ENCODE measurements at regions not wholly inside any gene's neighbourhood (a gene's known extent, or its start where the extent isn't known, plus 50 kb on each side); places are given as distances from the start of the nearest gene placed in this dataset.

GRCh38 chr15:48012191-48012590, 108.6 kb upstream of the SLC24A5 start:
- Histone ChIP-seq H3K27me3 (ENCODE audit: control insufficient read depth in 1 of 2, insufficient read depth in 2 of 2, low read length in 2 of 2) (no peaks in the 10 kb centered on the region), H3K27ac (ENCODE audit: low read length) (no peak overlapping the region), H3K9ac (ENCODE audit: low read length in 2 of 2) (no peak overlapping the region), H3K4me3 (ENCODE audit: low read length in 2 of 2) (no peak overlapping the region), H3K9me3 (ENCODE audit: control insufficient read depth in 2 of 2, low read length in 2 of 2) (no peaks in the 10 kb centered on the region), H3K4me1 (ENCODE audit: control insufficient read depth, insufficient read depth, low read length) (no peaks in the 10 kb centered on the region), H3K36me3 (ENCODE audit: control insufficient read depth in 2 of 2, insufficient read depth in 2 of 2, low read length in 2 of 2) (no peaks in the 10 kb centered on the region)

- Histone ChIP-seq H3K4me3 (ENCODE audit: low read length in 2 of 2) (no peak overlapping the region), H3K9me3 (ENCODE audit: control insufficient read depth in 2 of 2, low read length in 2 of 2) (no peaks in the 10 kb centered on the region), H3K36me3 (ENCODE audit: control insufficient read depth in 2 of 2, insufficient read depth in 2 of 2, low read length in 2 of 2) (no peaks in the 10 kb centered on the region), H3K27ac (ENCODE audit: low read length) (no peak overlapping the region), H3K4me1 (ENCODE audit: control insufficient read depth, insufficient read depth, low read length) (peaks cover 4% of the 10 kb centered on the region), H3K9ac (ENCODE audit: low read length in 2 of 2) (no peak overlapping the region), H3K27me3 (ENCODE audit: control insufficient read depth in 1 of 2, insufficient read depth in 2 of 2, low read length in 2 of 2) (no peaks in the 10 kb centered on the region)
These were observed 103.9 kb upstream of the SLC24A5 start for GRCh38 chr15:48016865-48017264.

- Histone ChIP-seq H3K36me3 (ENCODE audit: control insufficient read depth in 2 of 2, insufficient read depth in 2 of 2, low read length in 2 of 2) (no peaks in the 10 kb centered on the region), H3K27ac (ENCODE audit: low read length) (no peak overlapping the region)
These were observed 103.0 kb upstream of the SLC24A5 start for GRCh38 chr15:48017747-48018146.

GRCh38 chr15:48020166-48020565, 100.6 kb upstream of the SLC24A5 start:
- no peak overlapping the region for H3K27ac ChIP-seq (ENCODE audit: low read length)
- H3K36me3 ChIP-seq (ENCODE audit: control insufficient read depth in 2 of 2, insufficient read depth in 2 of 2, low read length in 2 of 2): no peaks in the 10 kb centered on the region
- no peaks in the 10 kb centered on the region for H3K9me3 ChIP-seq (ENCODE audit: control insufficient read depth in 2 of 2, low read length in 2 of 2)
- peaks cover 4% of the 10 kb centered on the region for H3K4me1 ChIP-seq (ENCODE audit: control insufficient read depth, insufficient read depth, low read length)
- H3K4me3 ChIP-seq (ENCODE audit: low read length in 2 of 2): no peak overlapping the region
- no peaks in the 10 kb centered on the region for H3K27me3 ChIP-seq (ENCODE audit: control insufficient read depth in 1 of 2, insufficient read depth in 2 of 2, low read length in 2 of 2)
- no peak overlapping the region for H3K9ac ChIP-seq (ENCODE audit: low read length in 2 of 2)

More at GRCh38 chr15:48017747-48018146, 103.0 kb upstream of the SLC24A5 start:
- no peaks in the 10 kb centered on the region for H3K9me3 ChIP-seq (ENCODE audit: control insufficient read depth in 2 of 2, low read length in 2 of 2)
- H3K4me3 ChIP-seq (ENCODE audit: low read length in 2 of 2): no peak overlapping the region
- H3K27me3 ChIP-seq (ENCODE audit: control insufficient read depth in 1 of 2, insufficient read depth in 2 of 2, low read length in 2 of 2): no peaks in the 10 kb centered on the region
- H3K9ac ChIP-seq (ENCODE audit: low read length in 2 of 2): no peak overlapping the region
- peaks cover 4% of the 10 kb centered on the region for H3K4me1 ChIP-seq (ENCODE audit: control insufficient read depth, insufficient read depth, low read length)

GRCh38 chr15:48021336-48022086, 99.3 kb upstream of the SLC24A5 start:
- H3K9me3 ChIP-seq (ENCODE audit: control insufficient read depth in 2 of 2, low read length in 2 of 2): no peaks in the 10 kb centered on the region
- no peaks in the 10 kb centered on the region for H3K27me3 ChIP-seq (ENCODE audit: control insufficient read depth in 1 of 2, insufficient read depth in 2 of 2, low read length in 2 of 2)
- no peaks in the 10 kb centered on the region for H3K36me3 ChIP-seq (ENCODE audit: control insufficient read depth in 2 of 2, insufficient read depth in 2 of 2, low read length in 2 of 2)
- H3K27ac ChIP-seq (ENCODE audit: low read length): no peak overlapping the region
- H3K9ac ChIP-seq (ENCODE audit: low read length in 2 of 2): no peak overlapping the region
- H3K4me1 ChIP-seq (ENCODE audit: control insufficient read depth, insufficient read depth, low read length): peaks cover 4% of the 10 kb centered on the region
- no peak overlapping the region for H3K4me3 ChIP-seq (ENCODE audit: low read length in 2 of 2)

GRCh38 chr15:48025118-48025517, 95.7 kb upstream of the SLC24A5 start:
- H3K9me3 ChIP-seq (ENCODE audit: control insufficient read depth in 2 of 2, low read length in 2 of 2): no peaks in the 10 kb centered on the region
- H3K27me3 ChIP-seq (ENCODE audit: control insufficient read depth in 1 of 2, insufficient read depth in 2 of 2, low read length in 2 of 2): no peaks in the 10 kb centered on the region
- H3K4me1 ChIP-seq (ENCODE audit: control insufficient read depth, insufficient read depth, low read length): peaks cover 4% of the 10 kb centered on the region
- H3K36me3 ChIP-seq (ENCODE audit: control insufficient read depth in 2 of 2, insufficient read depth in 2 of 2, low read length in 2 of 2): no peaks in the 10 kb centered on the region
- H3K9ac ChIP-seq (ENCODE audit: low read length in 2 of 2): no peak overlapping the region
- H3K4me3 ChIP-seq (ENCODE audit: low read length in 2 of 2): no peak overlapping the region
- H3K27ac ChIP-seq (ENCODE audit: low read length): no peak overlapping the region

GRCh38 chr15:48028712-48029111, 92.1 kb upstream of the SLC24A5 start:
- Histone ChIP-seq H3K9me3 (ENCODE audit: control insufficient read depth in 2 of 2, low read length in 2 of 2) (no peaks in the 10 kb centered on the region), H3K9ac (ENCODE audit: low read length in 2 of 2) (no peak overlapping the region), H3K4me1 (ENCODE audit: control insufficient read depth, insufficient read depth, low read length) (no peaks in the 10 kb centered on the region), H3K27ac (ENCODE audit: low read length) (no peak overlapping the region), H3K4me3 (ENCODE audit: low read length in 2 of 2) (no peak overlapping the region), H3K36me3 (ENCODE audit: control insufficient read depth in 2 of 2, insufficient read depth in 2 of 2, low read length in 2 of 2) (no peaks in the 10 kb centered on the region), H3K27me3 (ENCODE audit: control insufficient read depth in 1 of 2, insufficient read depth in 2 of 2, low read length in 2 of 2) (no peaks in the 10 kb centered on the region)

- Histone ChIP-seq H3K4me3 (ENCODE audit: low read length in 2 of 2) (no peak overlapping the region), H3K36me3 (ENCODE audit: control insufficient read depth in 2 of 2, insufficient read depth in 2 of 2, low read length in 2 of 2) (no peaks in the 10 kb centered on the region), H3K27ac (ENCODE audit: low read length) (no peak overlapping the region), H3K4me1 (ENCODE audit: control insufficient read depth, insufficient read depth, low read length) (no peaks in the 10 kb centered on the region), H3K9ac (ENCODE audit: low read length in 2 of 2) (no peak overlapping the region), H3K9me3 (ENCODE audit: control insufficient read depth in 2 of 2, low read length in 2 of 2) (no peaks in the 10 kb centered on the region), H3K27me3 (ENCODE audit: control insufficient read depth in 1 of 2, insufficient read depth in 2 of 2, low read length in 2 of 2) (no peaks in the 10 kb centered on the region)
These were observed 91.1 kb upstream of the SLC24A5 start for GRCh38 chr15:48029642-48030041.

GRCh38 chr15:48031466-48031865, 89.3 kb upstream of the SLC24A5 start:
- Histone ChIP-seq H3K4me1 (ENCODE audit: control insufficient read depth, insufficient read depth, low read length) (no peaks in the 10 kb centered on the region), H3K36me3 (ENCODE audit: control insufficient read depth in 2 of 2, insufficient read depth in 2 of 2, low read length in 2 of 2) (no peaks in the 10 kb centered on the region), H3K27me3 (ENCODE audit: control insufficient read depth in 1 of 2, insufficient read depth in 2 of 2, low read length in 2 of 2) (no peaks in the 10 kb centered on the region), H3K4me3 (ENCODE audit: low read length in 2 of 2) (no peak overlapping the region), H3K27ac (ENCODE audit: low read length) (no peak overlapping the region), H3K9ac (ENCODE audit: low read length in 2 of 2) (no peak overlapping the region), H3K9me3 (ENCODE audit: control insufficient read depth in 2 of 2, low read length in 2 of 2) (no peaks in the 10 kb centered on the region)

GRCh38 chr15:48031973-48032372, 88.8 kb upstream of the SLC24A5 start:
- H3K27me3 ChIP-seq (ENCODE audit: control insufficient read depth in 1 of 2, insufficient read depth in 2 of 2, low read length in 2 of 2): no peaks in the 10 kb centered on the region
- no peak overlapping the region for H3K9ac ChIP-seq (ENCODE audit: low read length in 2 of 2)
- no peaks in the 10 kb centered on the region for H3K9me3 ChIP-seq (ENCODE audit: control insufficient read depth in 2 of 2, low read length in 2 of 2)

GRCh38 chr15:48032911-48033310, 87.9 kb upstream of the SLC24A5 start:
- Histone ChIP-seq H3K36me3 (ENCODE audit: control insufficient read depth in 2 of 2, insufficient read depth in 2 of 2, low read length in 2 of 2) (no peaks in the 10 kb centered on the region), H3K9ac (ENCODE audit: low read length in 2 of 2) (no peak overlapping the region), H3K4me3 (ENCODE audit: low read length in 2 of 2) (no peak overlapping the region)

More at GRCh38 chr15:48031973-48032372, 88.8 kb upstream of the SLC24A5 start:
- Histone ChIP-seq H3K4me3 (ENCODE audit: low read length in 2 of 2) (no peak overlapping the region), H3K36me3 (ENCODE audit: control insufficient read depth in 2 of 2, insufficient read depth in 2 of 2, low read length in 2 of 2) (no peaks in the 10 kb centered on the region), H3K4me1 (ENCODE audit: control insufficient read depth, insufficient read depth, low read length) (no peaks in the 10 kb centered on the region), H3K27ac (ENCODE audit: low read length) (no peak overlapping the region)

More at GRCh38 chr15:48032911-48033310, 87.9 kb upstream of the SLC24A5 start:
- Histone ChIP-seq H3K27ac (ENCODE audit: low read length) (no peak overlapping the region), H3K9me3 (ENCODE audit: control insufficient read depth in 2 of 2, low read length in 2 of 2) (no peaks in the 10 kb centered on the region), H3K4me1 (ENCODE audit: control insufficient read depth, insufficient read depth, low read length) (peaks cover 5% of the 10 kb centered on the region), H3K27me3 (ENCODE audit: control insufficient read depth in 1 of 2, insufficient read depth in 2 of 2, low read length in 2 of 2) (no peaks in the 10 kb centered on the region)
